ENCODE measurements at regions not wholly inside any gene's neighbourhood (a gene's known extent, or its start where the extent isn't known, plus 50 kb on each side); places are given as distances from the start of the nearest gene placed in this dataset.

GRCh38 chr10:69732826-69733150 is 68.9 kb upstream of the COL13A1 start:
- Histone ChIP-seq H3K4me3 (no peak overlapping the region), H3K36me3 (no peaks in the 10 kb centered on the region), H3K9me3 (no peaks in the 10 kb centered on the region), H3K4me1 (no peaks in the 10 kb centered on the region), H3K27ac (no peak overlapping the region), H3K9ac (ENCODE audit: low read depth in 2 of 2, low read length in 2 of 2) (no peak overlapping the region), H3K27me3 (no peaks in the 10 kb centered on the region)
- no peak for DNase-seq
- no peak for TF ChIP-seq CTCF (IDR thresholded peaks at IDR 0.05)
- intact Hi-C loops (cut with DNase I) = no loop called here

DNA sequence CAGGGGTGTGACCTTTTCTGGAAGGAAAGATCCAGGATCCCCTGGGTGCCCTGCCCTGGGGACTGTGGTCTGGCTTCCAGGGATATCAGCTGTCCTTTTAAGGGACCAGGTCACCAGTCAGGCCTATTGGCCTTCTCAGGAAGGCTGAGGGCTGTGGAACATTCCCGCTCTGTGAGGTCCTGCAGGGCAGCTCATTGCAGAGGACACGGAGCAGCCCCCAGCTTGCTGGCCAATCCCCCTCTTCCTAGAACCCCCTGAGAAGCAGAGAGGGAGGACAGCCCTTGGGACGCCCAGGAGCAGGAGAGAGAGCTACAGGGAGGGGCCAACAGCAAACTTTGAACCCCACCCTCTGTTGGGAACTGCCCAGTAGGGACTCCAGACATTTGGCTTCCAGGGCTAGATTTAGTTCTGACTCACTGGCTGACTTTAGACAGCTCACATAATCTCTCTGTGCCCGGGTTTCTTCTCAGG is 67.9 kb upstream of the COL13A1 start:
- H3K4me1 ChIP-seq = no peaks in the 10 kb centered on the region
- H3K9me3 ChIP-seq = no peaks in the 10 kb centered on the region
- no peaks in the 10 kb centered on the region for H3K36me3 ChIP-seq
- no peak overlapping the region for H3K9ac ChIP-seq (ENCODE audit: low read depth in 2 of 2, low read length in 2 of 2)
- intact Hi-C loops (cut with DNase I) = no loop called here
- no peak overlapping the region for H3K4me3 ChIP-seq
- no peak for TF ChIP-seq CTCF (IDR thresholded peaks at IDR 0.05)
- no peaks in the 10 kb centered on the region for H3K27me3 ChIP-seq
- no peak overlapping the region for H3K27ac ChIP-seq
- DNase-seq = peak; percentile 30

GRCh38 chr10:69734416-69734796 is 67.3 kb upstream of the COL13A1 start:
- Histone ChIP-seq H3K36me3 (no peaks in the 10 kb centered on the region), H3K9ac (ENCODE audit: low read depth in 2 of 2, low read length in 2 of 2) (no peak overlapping the region), H3K9me3 (no peaks in the 10 kb centered on the region), H3K27ac (no peak overlapping the region), H3K4me3 (no peak overlapping the region), H3K4me1 (no peaks in the 10 kb centered on the region), H3K27me3 (no peaks in the 10 kb centered on the region)
- DNase-seq = no peak
- intact Hi-C loops (cut with DNase I) = no loop called here
- TF ChIP-seq CTCF (IDR thresholded peaks at IDR 0.05) = no peak

DNA sequence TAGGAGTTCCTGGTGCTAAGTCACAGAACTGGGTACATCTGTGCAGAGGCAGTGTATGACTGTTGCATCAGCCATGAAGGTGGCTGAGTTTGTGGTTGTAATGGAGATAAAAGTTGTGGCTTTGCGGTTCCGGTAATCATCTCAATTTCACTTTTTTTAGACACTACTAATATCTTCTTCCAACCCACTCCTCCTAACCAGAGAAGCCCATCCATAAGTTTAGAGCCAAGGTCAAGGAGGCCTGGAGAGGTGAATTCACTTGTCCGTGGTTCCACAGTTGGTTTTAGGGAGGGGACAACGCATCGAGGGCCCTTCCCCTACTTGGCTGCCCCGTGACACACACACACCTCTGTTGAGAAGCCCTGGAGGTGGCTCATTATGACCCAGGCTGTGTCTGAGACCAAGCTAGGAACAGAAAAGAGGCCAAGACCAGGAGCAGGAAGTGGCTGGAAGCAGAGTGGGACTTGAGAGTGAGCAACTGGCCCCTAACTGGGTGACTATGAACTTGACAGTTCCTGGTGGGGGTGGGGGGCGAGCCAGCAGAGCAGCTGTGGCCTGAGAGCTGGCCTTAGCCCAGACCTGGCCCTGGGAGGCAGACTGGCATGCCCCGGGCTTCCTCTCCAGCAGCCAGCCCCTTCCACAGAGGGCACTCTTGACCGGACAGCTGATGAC is 66.8 kb upstream of the COL13A1 start:
- no peak for DNase-seq
- TF ChIP-seq CTCF (IDR thresholded peaks at IDR 0.05) = no peak
- no peaks in the 10 kb centered on the region for H3K36me3 ChIP-seq

DNA sequence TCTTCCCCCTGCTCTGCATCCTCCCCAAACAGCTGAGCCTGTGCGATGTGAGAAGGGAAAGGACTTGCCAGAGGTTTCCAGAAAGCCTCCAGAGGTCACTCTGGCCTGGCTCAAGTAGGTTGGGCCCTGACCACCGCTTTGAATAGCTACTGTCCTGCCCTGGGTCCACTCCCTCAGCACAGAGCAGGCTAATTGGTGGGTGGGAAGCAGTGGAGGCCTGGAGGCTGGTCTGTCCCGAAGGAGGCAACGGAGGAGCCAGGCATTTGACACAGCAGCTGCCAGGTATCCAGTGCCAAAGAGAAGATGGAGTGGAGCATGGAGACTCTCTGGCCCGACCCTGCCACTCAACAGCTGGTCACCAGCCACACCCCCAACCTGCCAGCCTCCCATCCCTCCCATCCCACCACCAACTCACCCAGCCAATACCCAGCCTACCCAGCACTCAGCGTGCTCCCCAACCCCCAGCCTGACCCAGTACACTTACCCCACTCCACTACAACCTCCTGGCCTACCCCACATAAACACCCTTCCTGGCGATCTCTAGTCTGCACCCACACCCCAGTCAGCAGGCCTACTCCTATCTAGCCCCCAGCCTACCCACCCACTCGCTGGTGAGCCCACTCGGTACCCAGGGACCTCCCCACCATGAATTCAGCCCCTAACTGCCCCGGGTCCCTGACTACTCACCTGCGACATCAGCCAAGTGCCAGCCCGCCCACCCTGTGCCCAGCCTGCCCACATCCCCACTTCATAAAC is 64.6 kb upstream of the COL13A1 start:
- H3K4me3 ChIP-seq = no peak overlapping the region
- H3K4me1 ChIP-seq = no peaks in the 10 kb centered on the region
- no peak for DNase-seq
- no peaks in the 10 kb centered on the region for H3K9me3 ChIP-seq
- H3K27ac ChIP-seq = no peak overlapping the region
- H3K27me3 ChIP-seq = no peaks in the 10 kb centered on the region
- intact Hi-C loops (cut with DNase I) = no loop called here
- no peak for TF ChIP-seq CTCF (IDR thresholded peaks at IDR 0.05)
- H3K36me3 ChIP-seq = no peaks in the 10 kb centered on the region
- H3K9ac ChIP-seq (ENCODE audit: low read depth in 2 of 2, low read length in 2 of 2) = no peak overlapping the region

More for the DNA sequence above, 66.8 kb upstream of the COL13A1 start:
- H3K4me1 ChIP-seq = no peaks in the 10 kb centered on the region
- H3K27me3 ChIP-seq = no peaks in the 10 kb centered on the region
- H3K27ac ChIP-seq = no peak overlapping the region
- intact Hi-C loops (cut with DNase I) = no loop called here
- H3K9me3 ChIP-seq = no peaks in the 10 kb centered on the region
- H3K9ac ChIP-seq (ENCODE audit: low read depth in 2 of 2, low read length in 2 of 2) = no peak overlapping the region
- H3K4me3 ChIP-seq = no peak overlapping the region

Measured in colonic mucosa (tissue), 4 donors.